GM19035 (cell line): ENCODE measurements at regions not wholly inside any gene's neighbourhood (a gene's known extent, or its start where the extent isn't known, plus 50 kb on each side); places are given as distances from the start of the nearest gene placed in this dataset.

ENCODE experiments used
- ATAC-seq: cut with Tn5 transposase; IDR thresholded peaks from one replicate; pipeline ENCODE4 v1.9.1; 2021; ENCODE audit not compliant: unreplicated experiment

DNA sequence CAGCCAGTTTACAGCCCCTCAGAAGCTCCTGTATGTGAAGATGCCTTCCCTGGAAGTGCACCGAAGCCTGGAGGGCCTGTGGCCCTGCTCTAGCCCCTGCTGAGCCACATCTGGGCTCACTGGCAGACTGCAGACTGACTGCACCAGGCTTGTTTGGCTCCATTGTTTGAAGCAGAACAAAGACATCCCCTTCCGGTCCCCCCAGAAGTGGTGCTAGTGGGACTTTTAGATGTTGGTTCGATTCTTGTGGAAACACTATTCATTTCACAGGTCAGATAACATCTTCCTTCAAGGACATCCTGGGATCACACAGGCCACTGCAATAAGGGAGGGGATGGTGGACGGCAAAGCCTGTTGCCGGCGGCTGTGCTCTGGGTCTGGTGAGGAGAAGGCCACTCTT, 57.8 kb upstream of the CBLN2 start:
- no peak for ATAC-seq

DNA sequence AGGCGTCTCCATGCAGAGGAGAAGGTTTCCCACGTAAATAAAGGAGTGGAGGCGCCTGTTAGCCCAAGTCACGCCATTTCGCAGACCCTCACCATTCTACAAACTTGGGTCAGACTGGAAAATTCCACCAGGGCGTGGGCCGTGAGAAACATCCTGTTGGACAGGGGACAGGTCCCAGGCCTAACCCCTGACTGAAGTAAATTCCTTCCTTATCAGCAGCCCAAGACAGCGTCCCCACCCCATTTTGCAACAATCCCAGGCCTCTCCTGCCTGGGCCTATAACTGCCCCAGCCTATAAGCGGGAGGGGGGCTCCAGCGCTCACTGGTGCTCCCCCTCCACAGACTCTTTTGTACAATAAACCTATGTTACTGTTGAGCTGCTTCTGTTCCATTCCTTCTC, 57.3 kb upstream of the CBLN2 start:
- no peak for ATAC-seq
